CD4-positive, CD25-positive, alpha-beta regulatory T cell (primary cell): ENCODE measurements at regions not wholly inside any gene's neighbourhood (a gene's known extent, or its start where the extent isn't known, plus 50 kb on each side); places are given as distances from the start of the nearest gene placed in this dataset.
"Not testable (repeated sequence)": the region's sequence is repeated elsewhere in the genome, so short reads cannot be mapped to it uniquely, and the experiment has no call there.

Experiments
- ATAC-seq, 2 donors: fragments of 150-1000 bp; cut with Tn5 transposase; one replicate each; pipeline ENCODE4 v1.10.0; 2021; ENCODE audit warnings: low read depth in 2 of 2, moderate number of reproducible peaks in 2 of 2, moderate library complexity in 1 of 2
- DNase-seq, 3 donors: peaks; one replicate each; pipeline versions ENCODE4 v3.0.0 to v3.0.0-alpha.2; 2012 to 2022; ENCODE audit warnings: mixed read lengths in 1 of 3
- H3K27ac ChIP-seq: one replicate; pipeline ENCODE4 v1.7.0; 2013; ENCODE audit warnings: mild to moderate bottlenecking, low read length; ENCODE audit not compliant: insufficient read depth, poor library complexity, severe bottlenecking
- H3K27me3 ChIP-seq: one replicate; pipeline ENCODE4 v1.7.0; 2013; ENCODE audit warnings: low read length; ENCODE audit not compliant: control insufficient read depth, insufficient read depth
- H3K36me3 ChIP-seq: one replicate; pipeline ENCODE4 v1.7.0; 2013; ENCODE audit warnings: mild to moderate bottlenecking, low read length, moderate library complexity; ENCODE audit not compliant: control insufficient read depth, insufficient read depth
- H3K4me1 ChIP-seq: 2 replicates; pipeline ENCODE4 v1.7.0; 2013; ENCODE audit warnings: mild to moderate bottlenecking, low read length; ENCODE audit not compliant: insufficient read depth, control insufficient read depth, poor library complexity, severe bottlenecking
- H3K4me3 ChIP-seq: one replicate; pipeline ENCODE4 v1.7.0; 2013; ENCODE audit warnings: low read depth, mild to moderate bottlenecking, low read length, moderate library complexity
- H3K9me3 ChIP-seq, 2 experiments: 1 replicate in 1 of 2; 2 replicates in 1 of 2; pipeline ENCODE4 v1.7.0; 2013; ENCODE audit warnings: low read length in 2 of 2, mild to moderate bottlenecking in 1 of 2, moderate library complexity in 1 of 2; ENCODE audit not compliant: control insufficient read depth in 2 of 2
- H3K27ac Mint-ChIP-seq, 3 donors: one replicate each; pipeline ENCODE4 v1.8.0; 2020 to 2022; ENCODE audit warnings: mild to moderate bottlenecking in 3 of 3, mixed read lengths in 3 of 3, moderate library complexity in 2 of 3
- H3K27me3 Mint-ChIP-seq: one replicate; pipeline ENCODE4 v1.8.0; 2022; ENCODE audit warnings: mild to moderate bottlenecking, mixed read lengths
- H3K36me3 Mint-ChIP-seq: one replicate; pipeline ENCODE4 v1.8.0; 2020; ENCODE audit warnings: mixed read lengths
- H3K4me1 Mint-ChIP-seq, 4 donors: one replicate each; pipeline ENCODE4 v1.8.0; 2020 to 2022; ENCODE audit warnings: mixed read lengths in 4 of 4, mild to moderate bottlenecking in 1 of 4
- H3K4me3 Mint-ChIP-seq, 4 donors: one replicate each; pipeline ENCODE4 v1.8.0; 2020 to 2022; ENCODE audit warnings: mild to moderate bottlenecking in 4 of 4, mixed read lengths in 4 of 4, moderate library complexity in 3 of 4
- H3K9me3 Mint-ChIP-seq, 7 donors: one replicate each; pipeline ENCODE4 v1.8.0; 2020 to 2022; ENCODE audit warnings: mixed read lengths in 7 of 7, mild to moderate bottlenecking in 3 of 7, moderate library complexity in 2 of 7

GRCh38 chr15:69763831-69764230, 311.2 kb downstream of the RPLP1 start:
- no peaks in the 10 kb centered on the region for H3K36me3 ChIP-seq
- no peaks in the 10 kb centered on the region for H3K36me3 Mint-ChIP-seq

GRCh38 chr15:69766156-69766555, 313.5 kb downstream of the RPLP1 start:
- Histone ChIP-seq H3K36me3 (no peaks in the 10 kb centered on the region), H3K9me3 (peaks cover 0 to 6% of the 10 kb centered on the region in 2 experiments), H3K4me3 (no peak overlapping the region), H3K27me3 (peaks cover 34% of the 10 kb centered on the region), H3K27ac (no peak overlapping the region), H3K4me1 (peaks cover 3% of the 10 kb centered on the region)
- peaks cover 0 to 23% (median 10%) of the 10 kb centered on the region in 4 donors for H3K4me1 Mint-ChIP-seq
- H3K27ac Mint-ChIP-seq, result no peak overlapping the region
- no peak overlapping the region for H3K4me3 Mint-ChIP-seq
- H3K27me3 Mint-ChIP-seq, result peaks cover 72% of the 10 kb centered on the region
- ATAC-seq (no peak), DNase-seq (no peak)
- no peaks in the 10 kb centered on the region for H3K36me3 Mint-ChIP-seq
- H3K9me3 Mint-ChIP-seq, result peaks cover 0 to 7% (median 2%) of the 10 kb centered on the region in 7 donors

More at GRCh38 chr15:69763831-69764230, 311.2 kb downstream of the RPLP1 start:
- Histone ChIP-seq H3K9me3 (peaks cover 8 to 18% of the 10 kb centered on the region in 2 experiments), H3K27me3 (peaks cover 30% of the 10 kb centered on the region), H3K4me1 (peaks cover 26% of the 10 kb centered on the region), H3K4me3 (no peak overlapping the region), H3K27ac (no peak overlapping the region)
- ATAC-seq (no peak), DNase-seq (no peak)
- Mint-ChIP-seq H3K27me3 (peaks cover 64% of the 10 kb centered on the region), H3K4me1 (peaks cover 5 to 38% (median 33%) of the 10 kb centered on the region in 4 donors), H3K4me3 (no peak overlapping the region), H3K27ac (peak overlapping the region in 1 of 3 donors; percentile 8), H3K9me3 (peaks cover 0 to 7% (median 5%) of the 10 kb centered on the region in 7 donors)

- no peak overlapping the region for H3K4me3 Mint-ChIP-seq
- Histone ChIP-seq H3K4me3 (no peak overlapping the region), H3K4me1 (no peaks in the 10 kb centered on the region), H3K9me3 (peaks cover 0 to 6% of the 10 kb centered on the region in 2 experiments), H3K27ac (no peak overlapping the region), H3K27me3 (peaks cover 32% of the 10 kb centered on the region), H3K36me3 (no peaks in the 10 kb centered on the region)
- H3K4me1 Mint-ChIP-seq, result peaks cover 0 to 16% (median 2%) of the 10 kb centered on the region in 4 donors
- H3K36me3 Mint-ChIP-seq, result no peaks in the 10 kb centered on the region
- H3K9me3 Mint-ChIP-seq, result peaks cover 0 to 7% (median 2%) of the 10 kb centered on the region in 7 donors
- H3K27me3 Mint-ChIP-seq, result peaks cover 77% of the 10 kb centered on the region
- H3K27ac Mint-ChIP-seq, result no peak overlapping the region
- no peak for ATAC-seq
- no peak for DNase-seq
Measured at GRCh38 chr15:69767191-69767590, 314.6 kb downstream of the RPLP1 start.

- H3K36me3 ChIP-seq, H3K4me3 ChIP-seq, H3K27ac Mint-ChIP-seq, ATAC-seq, H3K4me1 ChIP-seq, H3K9me3 ChIP-seq, H3K4me1 Mint-ChIP-seq, H3K27ac ChIP-seq, H3K36me3 Mint-ChIP-seq: not testable (repeated sequence)
- peak in 1 of 3 donors; percentile 45 for DNase-seq
- Mint-ChIP-seq H3K9me3 (peaks cover 0 to 12% (median 2%) of the 10 kb centered on the region in 7 donors), H3K4me3 (peak overlapping the region in 1 of 4 donors; percentile 43), H3K27me3 (peaks cover 71% of the 10 kb centered on the region)
- H3K27me3 ChIP-seq, result peaks cover 25% of the 10 kb centered on the region
Measured at GRCh38 chr15:69769336-69769735, 316.7 kb downstream of the RPLP1 start.

- not testable (repeated sequence) for H3K4me1 ChIP-seq, H3K4me3 Mint-ChIP-seq, H3K36me3 Mint-ChIP-seq, H3K27me3 ChIP-seq, H3K27ac ChIP-seq, H3K36me3 ChIP-seq, H3K27ac Mint-ChIP-seq, H3K4me1 Mint-ChIP-seq, H3K9me3 ChIP-seq, ATAC-seq, DNase-seq, H3K4me3 ChIP-seq
- H3K27me3 Mint-ChIP-seq, result peaks cover 69% of the 10 kb centered on the region
- H3K9me3 Mint-ChIP-seq, result peaks cover 0 to 20% (median 4%) of the 10 kb centered on the region in 7 donors
Measured at GRCh38 chr15:69774258-69774657, 321.6 kb downstream of the RPLP1 start.

GRCh38 chr15:69774711-69775110, 322.1 kb downstream of the RPLP1 start:
- not testable (repeated sequence) for H3K9me3 ChIP-seq, H3K36me3 ChIP-seq, H3K4me3 ChIP-seq, H3K27ac Mint-ChIP-seq, H3K36me3 Mint-ChIP-seq, H3K27me3 ChIP-seq, H3K4me1 ChIP-seq, H3K27ac ChIP-seq, H3K4me3 Mint-ChIP-seq, ATAC-seq, H3K4me1 Mint-ChIP-seq, DNase-seq
- Mint-ChIP-seq H3K9me3 (peaks cover 0 to 20% (median 4%) of the 10 kb centered on the region in 7 donors), H3K27me3 (peaks cover 68% of the 10 kb centered on the region)

GRCh38 chr15:69777356-69777755, 320.4 kb downstream of the TLE3 start:
- DNase-seq (no peak), ATAC-seq (no peak)
- H3K9me3 ChIP-seq, result no peaks in the 10 kb centered on the region
- no peaks in the 10 kb centered on the region for H3K36me3 Mint-ChIP-seq
- no peak overlapping the region for H3K27ac Mint-ChIP-seq
- H3K4me3 ChIP-seq, result no peak overlapping the region
- no peak overlapping the region for H3K27ac ChIP-seq
- peaks cover 8% of the 10 kb centered on the region for H3K27me3 ChIP-seq
- peaks cover 0 to 16% (median 4%) of the 10 kb centered on the region in 7 donors for H3K9me3 Mint-ChIP-seq
- no peak overlapping the region for H3K4me3 Mint-ChIP-seq
- no peaks in the 10 kb centered on the region for H3K4me1 ChIP-seq
- peaks cover 75% of the 10 kb centered on the region for H3K27me3 Mint-ChIP-seq
- H3K36me3 ChIP-seq, result no peaks in the 10 kb centered on the region
- H3K4me1 Mint-ChIP-seq, result peaks cover 2 to 9% (median 6%) of the 10 kb centered on the region in 4 donors

GRCh38 chr15:69780374-69780773, 317.3 kb downstream of the TLE3 start:
- peaks cover 0 to 9% (median 4%) of the 10 kb centered on the region in 7 donors for H3K9me3 Mint-ChIP-seq
- H3K36me3 Mint-ChIP-seq, result no peaks in the 10 kb centered on the region
- no peaks in the 10 kb centered on the region for H3K4me1 ChIP-seq
- DNase-seq (no peak), ATAC-seq (no peak)
- H3K36me3 ChIP-seq, result no peaks in the 10 kb centered on the region
- peaks cover 17% of the 10 kb centered on the region for H3K27me3 ChIP-seq
- H3K9me3 ChIP-seq, result no peaks in the 10 kb centered on the region
- H3K4me3 ChIP-seq, result no peak overlapping the region
- no peak overlapping the region for H3K27ac Mint-ChIP-seq
- peaks cover 3 to 19% (median 10%) of the 10 kb centered on the region in 4 donors for H3K4me1 Mint-ChIP-seq
- peaks cover 77% of the 10 kb centered on the region for H3K27me3 Mint-ChIP-seq
- H3K27ac ChIP-seq, result no peak overlapping the region
- H3K4me3 Mint-ChIP-seq, result no peak overlapping the region
